NT2/D1 (cell line): ENCODE measurements at regions not wholly inside any gene's neighbourhood (a gene's known extent, or its start where the extent isn't known, plus 50 kb on each side); places are given as distances from the start of the nearest gene placed in this dataset.

Source experiments
- SUZ12 ChIP-seq: IDR thresholded peaks from 2 replicates; pipeline ENCODE4 v1.6.1; 2011; ENCODE audit not compliant: insufficient read length, insufficient read depth; ENCODE audit errors: extremely low read depth
- YY1 ChIP-seq: IDR thresholded peaks from 2 replicates; pipeline ENCODE4 v1.6.1; 2011; ENCODE audit not compliant: insufficient read length, insufficient read depth
- ZNF274 ChIP-seq: IDR thresholded peaks from 2 replicates; pipeline ENCODE4 v1.6.1; 2011; ENCODE audit warnings: mild to moderate bottlenecking, low read depth, low read length

DNA sequence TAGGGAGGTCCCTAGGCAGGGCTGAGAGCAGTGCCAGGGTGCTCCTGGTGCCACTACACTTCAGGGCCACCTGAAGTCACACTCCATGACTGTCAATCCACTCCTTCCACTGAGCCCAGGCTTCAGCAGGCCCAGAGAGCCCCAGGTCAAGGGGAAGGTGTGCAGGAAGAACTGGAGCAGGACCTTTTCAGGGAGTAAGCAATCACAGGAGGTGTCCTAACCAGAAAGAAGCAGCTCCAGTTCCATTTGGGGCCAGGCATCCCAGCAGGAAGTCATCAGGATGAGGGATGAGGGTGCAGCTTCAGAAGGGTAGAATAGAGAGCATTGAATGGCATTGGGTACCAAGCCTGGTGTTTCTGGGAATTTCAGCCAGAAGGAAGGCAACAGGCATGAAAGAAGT is 556.5 kb downstream of the INSC start:
- TF ChIP-seq YY1 (no peak), SUZ12 (no peak), ZNF274 (no peak)
